D721Med (cell line): ENCODE measurements at regions not wholly inside any gene's neighbourhood (a gene's known extent, or its start where the extent isn't known, plus 50 kb on each side); places are given as distances from the start of the nearest gene placed in this dataset.
A peak's percentile ranks its signal among the peaks of the same experiment; 100 is the strongest.

ENCODE experiments used
- DNase-seq: peaks from one replicate; pipeline ENCODE4 v3.0.0; 2011; ENCODE audit warnings: low spot score; ENCODE audit not compliant: insufficient read length
- FAIRE-seq: peaks from 2 replicates; lab custom pipeline; 2011; peaks lifted over from hg19 to GRCh38; lab: Jason Lieb, UNC
- TF ChIP-seq, protein P1 (sequence below): IDR thresholded peaks from 2 replicates; pipeline ENCODE4 v1.5.1; 2012; ENCODE audit warnings: mild to moderate bottlenecking, control low read depth; ENCODE audit not compliant: insufficient read depth; ENCODE audit errors: missing control alignments

DNA sequence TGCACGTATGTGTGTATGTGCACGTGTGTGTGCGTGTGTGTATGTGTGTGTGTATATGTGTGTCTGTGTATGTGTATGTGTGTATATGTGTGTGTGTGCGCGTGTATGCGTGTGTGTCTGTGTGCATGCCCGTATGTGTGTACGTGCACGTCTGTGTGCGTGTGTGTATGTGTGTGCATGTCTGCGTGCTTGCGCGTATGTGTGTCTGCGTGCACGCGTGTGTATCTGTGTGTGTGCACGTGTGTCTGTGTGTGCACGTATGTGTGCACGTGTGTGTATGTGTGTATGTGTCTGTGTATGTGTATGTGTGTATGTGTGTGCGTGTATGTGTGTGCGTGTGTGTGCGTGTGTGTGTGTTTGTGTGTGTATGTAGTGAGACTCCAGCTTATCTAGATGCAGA, 97.5 kb upstream of the SPATS2L start:
- TF ChIP-seq, protein P1, sequence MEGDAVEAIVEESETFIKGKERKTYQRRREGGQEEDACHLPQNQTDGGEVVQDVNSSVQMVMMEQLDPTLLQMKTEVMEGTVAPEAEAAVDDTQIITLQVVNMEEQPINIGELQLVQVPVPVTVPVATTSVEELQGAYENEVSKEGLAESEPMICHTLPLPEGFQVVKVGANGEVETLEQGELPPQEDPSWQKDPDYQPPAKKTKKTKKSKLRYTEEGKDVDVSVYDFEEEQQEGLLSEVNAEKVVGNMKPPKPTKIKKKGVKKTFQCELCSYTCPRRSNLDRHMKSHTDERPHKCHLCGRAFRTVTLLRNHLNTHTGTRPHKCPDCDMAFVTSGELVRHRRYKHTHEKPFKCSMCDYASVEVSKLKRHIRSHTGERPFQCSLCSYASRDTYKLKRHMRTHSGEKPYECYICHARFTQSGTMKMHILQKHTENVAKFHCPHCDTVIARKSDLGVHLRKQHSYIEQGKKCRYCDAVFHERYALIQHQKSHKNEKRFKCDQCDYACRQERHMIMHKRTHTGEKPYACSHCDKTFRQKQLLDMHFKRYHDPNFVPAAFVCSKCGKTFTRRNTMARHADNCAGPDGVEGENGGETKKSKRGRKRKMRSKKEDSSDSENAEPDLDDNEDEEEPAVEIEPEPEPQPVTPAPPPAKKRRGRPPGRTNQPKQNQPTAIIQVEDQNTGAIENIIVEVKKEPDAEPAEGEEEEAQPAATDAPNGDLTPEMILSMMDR, result no peak
- no peak for DNase-seq
- no peak for FAIRE-seq

DNA sequence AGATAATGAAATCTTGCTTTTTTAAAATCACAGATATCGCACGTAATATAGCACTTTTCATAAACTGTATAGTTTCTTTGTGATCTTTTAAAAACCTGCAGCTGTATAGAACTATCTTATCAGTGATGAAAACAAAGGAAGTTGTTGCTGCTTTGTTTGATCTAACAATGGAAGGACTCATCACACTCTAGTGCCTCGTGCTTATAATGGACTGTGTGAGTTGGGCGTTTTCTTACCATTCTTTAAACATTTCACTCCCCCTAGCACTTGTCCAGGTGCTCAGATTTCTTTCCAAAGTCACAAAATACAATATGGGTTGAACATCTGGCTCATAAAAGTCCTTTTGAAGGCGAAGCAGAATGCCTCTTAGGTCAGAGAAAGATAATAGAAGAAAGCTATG, 94.8 kb upstream of the SPATS2L start:
- TF ChIP-seq, protein P1, result no peak
- FAIRE-seq (no peak), DNase-seq (no peak)

DNA sequence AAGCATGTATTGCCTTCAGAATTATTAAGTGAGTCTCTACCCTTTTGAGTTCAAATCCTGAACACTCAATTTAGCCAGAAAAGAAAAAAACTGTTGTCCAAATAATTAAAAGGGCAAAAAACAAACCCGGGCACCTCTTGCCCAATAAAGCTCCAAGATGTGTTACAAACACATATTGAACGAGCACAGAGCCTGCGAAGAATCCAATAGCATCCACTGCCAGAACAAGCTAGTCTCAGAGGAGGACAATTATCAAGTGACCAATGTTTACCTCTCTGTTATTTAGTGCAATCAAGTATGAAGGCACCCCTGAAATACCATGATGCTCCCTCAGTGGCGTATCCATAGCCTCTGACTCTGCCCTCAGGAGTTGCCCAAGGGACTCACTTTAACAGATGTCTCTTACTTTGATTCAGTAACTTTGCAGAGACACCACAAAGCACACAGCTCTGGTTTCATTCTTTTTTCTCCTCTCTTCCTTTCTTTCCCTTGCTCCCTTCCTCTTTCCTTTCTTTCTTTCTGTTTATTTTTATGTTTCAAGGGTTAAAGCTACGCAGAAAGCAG, 93.5 kb upstream of the SPATS2L start:
- TF ChIP-seq, protein P1, result no peak
- no peak for DNase-seq
- no peak for FAIRE-seq

DNA sequence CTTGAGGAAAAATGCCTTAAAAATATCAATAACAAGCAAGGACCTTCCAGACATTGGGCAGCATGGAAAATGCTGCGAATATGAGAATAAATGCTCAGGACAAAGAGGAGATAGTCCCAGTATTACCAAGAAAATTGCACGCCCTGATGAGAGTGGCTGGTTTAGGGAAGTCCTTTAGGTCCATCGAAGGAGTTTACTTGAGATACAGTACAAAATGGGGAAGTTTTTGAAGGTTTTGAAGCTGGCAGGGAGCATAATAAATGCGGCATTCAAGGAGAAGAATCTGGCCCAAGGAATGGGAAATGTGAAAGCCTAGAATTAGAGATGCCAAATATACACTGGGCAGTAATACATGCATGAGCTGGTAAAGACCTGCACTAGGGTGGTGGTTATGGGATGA, 90.2 kb upstream of the SPATS2L start:
- FAIRE-seq, result no peak
- TF ChIP-seq, protein P1, result no peak
- DNase-seq, result no peak

DNA sequence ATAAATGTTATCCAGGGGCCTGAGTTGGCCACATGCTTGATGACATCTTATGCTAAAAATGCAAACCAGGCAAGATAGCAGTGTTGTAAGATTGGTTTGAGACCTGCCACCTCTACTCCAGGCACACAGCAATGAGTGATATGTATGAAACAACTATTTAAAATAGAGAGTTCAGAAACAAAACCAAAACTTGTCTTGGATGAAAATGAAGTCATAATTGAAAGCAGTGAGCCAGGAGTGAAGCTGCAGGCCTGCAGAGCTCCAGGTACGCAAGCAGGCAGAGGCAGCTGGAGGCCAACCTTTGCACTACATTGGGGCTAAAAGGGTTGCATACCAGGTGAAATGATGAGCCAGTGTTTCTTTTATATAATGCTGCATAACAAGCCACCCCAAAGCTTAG, 89.2 kb upstream of the SPATS2L start:
- FAIRE-seq (no peak), DNase-seq (no peak)
- TF ChIP-seq, protein P1, result no peak

DNA sequence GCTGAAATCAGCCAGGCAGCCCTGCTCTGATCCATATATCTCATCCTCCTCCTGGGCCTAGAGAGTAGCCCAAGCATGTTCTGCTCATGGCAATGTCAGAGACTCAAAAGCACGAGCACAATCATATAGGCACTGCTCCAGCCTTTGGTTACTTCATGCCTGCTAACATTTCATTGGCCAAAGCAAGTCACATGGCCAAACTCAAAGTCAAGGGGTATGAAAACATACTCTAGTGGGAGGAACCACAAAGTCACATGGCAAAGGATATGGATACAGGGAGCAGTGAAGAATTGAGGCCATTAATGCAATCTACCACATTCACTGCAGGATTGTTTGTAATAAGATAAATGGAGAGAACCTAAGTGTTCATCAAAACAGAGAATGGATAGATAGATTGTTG, 87.8 kb upstream of the SPATS2L start:
- TF ChIP-seq, protein P1, result no peak
- no peak for FAIRE-seq

DNA sequence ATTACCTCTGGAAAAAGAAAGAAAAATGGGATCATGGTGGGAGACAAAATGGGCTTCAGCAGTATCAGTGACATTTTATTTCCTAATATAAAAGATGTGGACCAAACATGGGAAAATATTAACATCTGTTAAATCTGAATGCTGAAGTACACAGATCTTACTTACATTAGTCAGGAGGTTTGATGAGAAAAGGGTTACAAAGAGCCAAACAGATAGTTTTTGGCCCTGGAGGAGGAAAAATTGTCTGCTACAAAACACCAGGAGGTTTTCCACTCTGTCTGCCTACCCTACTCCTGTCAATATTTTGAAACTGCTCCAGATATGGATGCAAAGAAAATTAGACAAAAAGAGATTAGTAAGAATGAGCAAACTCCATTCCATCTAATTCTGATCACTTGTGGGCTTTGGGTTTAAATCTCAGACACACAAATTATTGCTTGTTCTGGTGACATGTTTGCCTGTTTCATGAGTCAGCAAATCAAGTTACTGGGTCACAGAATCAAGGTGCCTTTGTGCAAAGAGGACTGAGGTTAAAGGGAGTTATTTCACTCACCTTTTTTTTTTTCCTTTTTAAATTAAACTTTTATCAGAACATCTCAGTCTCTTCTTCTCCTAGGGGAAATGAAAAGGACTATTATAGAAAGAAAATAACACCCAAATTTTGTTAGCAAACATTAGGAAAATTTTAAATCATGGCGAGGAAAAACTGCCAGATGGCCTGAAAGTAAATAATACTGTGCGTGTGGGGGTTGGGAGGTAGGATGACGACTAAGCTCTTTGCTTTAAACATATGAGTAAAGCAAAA, 87.0 kb upstream of the SPATS2L start:
- FAIRE-seq, result peak; percentile 82
- no peak for DNase-seq
- TF ChIP-seq, protein P1, result no peak

More for the DNA sequence above, 87.8 kb upstream of the SPATS2L start:
- no peak for DNase-seq
